WTC11 (cell line): ENCODE measurements at regions not wholly inside any gene's neighbourhood (a gene's known extent, or its start where the extent isn't known, plus 50 kb on each side); places are given as distances from the start of the nearest gene placed in this dataset.

Experiments used
- SMAD4 ChIP-seq: sonication (generic); formaldehyde crosslinking; IDR thresholded peaks from 2 replicates; pipeline ENCODE4 v1.8.0; 2022; ENCODE audit warnings: mild to moderate bottlenecking, missing genetic modification reagents
- TCF7 ChIP-seq: sonication (generic); formaldehyde crosslinking; IDR thresholded peaks from 2 replicates; pipeline ENCODE4 v1.8.0; 2022; ENCODE audit warnings: mild to moderate bottlenecking, low read depth, missing genetic modification reagents, moderate library complexity
- TF ChIP-seq, protein P1 (sequence below): sonication (generic); formaldehyde crosslinking; IDR thresholded peaks from 2 replicates; pipeline ENCODE4 v1.8.0; 2022; ENCODE audit warnings: mild to moderate bottlenecking, missing genetic modification reagents
- TF ChIP-seq, protein P2 (sequence below): sonication (generic); formaldehyde crosslinking; IDR thresholded peaks from 2 replicates; pipeline ENCODE4 v1.8.0; 2022; ENCODE audit warnings: missing genetic modification reagents

DNA sequence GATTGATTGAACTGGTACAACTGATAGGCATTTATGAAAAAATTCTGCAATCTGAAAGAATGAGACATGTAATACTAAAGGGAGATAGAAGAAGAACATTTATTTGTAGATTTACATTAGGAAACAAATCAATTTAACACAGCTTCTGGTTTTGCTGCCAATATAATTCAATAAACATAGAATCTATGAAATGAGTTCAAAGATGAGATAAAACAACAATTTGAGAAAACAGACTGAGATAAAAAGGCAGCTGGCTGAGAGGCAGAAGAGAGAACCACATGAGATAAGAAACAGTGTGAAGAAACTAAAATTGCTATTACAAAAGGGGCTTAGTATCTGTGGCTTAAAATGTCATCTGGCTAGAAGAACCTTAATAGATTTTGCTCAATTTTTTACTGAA lies 176.6 kb downstream of the PYDC2 start:
- TF ChIP-seq, protein P1, sequence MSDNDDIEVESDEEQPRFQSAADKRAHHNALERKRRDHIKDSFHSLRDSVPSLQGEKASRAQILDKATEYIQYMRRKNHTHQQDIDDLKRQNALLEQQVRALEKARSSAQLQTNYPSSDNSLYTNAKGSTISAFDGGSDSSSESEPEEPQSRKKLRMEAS (CRISPR knock-in tag): no peak
- no peak for TF ChIP-seq SMAD4 (CRISPR knock-in tag)
- TF ChIP-seq, protein P2, sequence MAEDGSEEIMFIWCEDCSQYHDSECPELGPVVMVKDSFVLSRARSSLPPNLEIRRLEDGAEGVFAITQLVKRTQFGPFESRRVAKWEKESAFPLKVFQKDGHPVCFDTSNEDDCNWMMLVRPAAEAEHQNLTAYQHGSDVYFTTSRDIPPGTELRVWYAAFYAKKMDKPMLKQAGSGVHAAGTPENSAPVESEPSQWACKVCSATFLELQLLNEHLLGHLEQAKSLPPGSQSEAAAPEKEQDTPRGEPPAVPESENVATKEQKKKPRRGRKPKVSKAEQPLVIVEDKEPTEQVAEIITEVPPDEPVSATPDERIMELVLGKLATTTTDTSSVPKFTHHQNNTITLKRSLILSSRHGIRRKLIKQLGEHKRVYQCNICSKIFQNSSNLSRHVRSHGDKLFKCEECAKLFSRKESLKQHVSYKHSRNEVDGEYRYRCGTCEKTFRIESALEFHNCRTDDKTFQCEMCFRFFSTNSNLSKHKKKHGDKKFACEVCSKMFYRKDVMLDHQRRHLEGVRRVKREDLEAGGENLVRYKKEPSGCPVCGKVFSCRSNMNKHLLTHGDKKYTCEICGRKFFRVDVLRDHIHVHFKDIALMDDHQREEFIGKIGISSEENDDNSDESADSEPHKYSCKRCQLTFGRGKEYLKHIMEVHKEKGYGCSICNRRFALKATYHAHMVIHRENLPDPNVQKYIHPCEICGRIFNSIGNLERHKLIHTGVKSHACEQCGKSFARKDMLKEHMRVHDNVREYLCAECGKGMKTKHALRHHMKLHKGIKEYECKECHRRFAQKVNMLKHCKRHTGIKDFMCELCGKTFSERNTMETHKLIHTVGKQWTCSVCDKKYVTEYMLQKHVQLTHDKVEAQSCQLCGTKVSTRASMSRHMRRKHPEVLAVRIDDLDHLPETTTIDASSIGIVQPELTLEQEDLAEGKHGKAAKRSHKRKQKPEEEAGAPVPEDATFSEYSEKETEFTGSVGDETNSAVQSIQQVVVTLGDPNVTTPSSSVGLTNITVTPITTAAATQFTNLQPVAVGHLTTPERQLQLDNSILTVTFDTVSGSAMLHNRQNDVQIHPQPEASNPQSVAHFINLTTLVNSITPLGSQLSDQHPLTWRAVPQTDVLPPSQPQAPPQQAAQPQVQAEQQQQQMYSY (CRISPR knock-in tag): no peak
- no peak for TF ChIP-seq TCF7 (CRISPR knock-in tag)
